ENCODE measurements at regions not wholly inside any gene's neighbourhood (a gene's known extent, or its start where the extent isn't known, plus 50 kb on each side); places are given as distances from the start of the nearest gene placed in this dataset.

GRCh38 chr22:48729499-48730171 lies 1098.0 kb downstream of the BRD1 start:
- Histone ChIP-seq H3K27ac (ENCODE audit: low read length) (no peak overlapping the region), H3K36me3 (ENCODE audit: low read depth, low read length) (no peaks in the 10 kb centered on the region), H3K9ac (ENCODE audit: low read length) (no peak overlapping the region), H3K27me3 (ENCODE audit: low read length) (no peaks in the 10 kb centered on the region), H3K4me2 (ENCODE audit: low read length) (no peak overlapping the region), H3K4me1 (ENCODE audit: insufficient read depth, low read length) (no peaks in the 10 kb centered on the region), H3F3A (ENCODE audit: low read length, unreplicated experiment) (no peaks in the 10 kb centered on the region), H3K9me2 (replicated peaks; ENCODE audit: low read length) (no peaks in the 10 kb centered on the region), H2AFZ (ENCODE audit: low read length) (no peak overlapping the region), H3K9me3 (ENCODE audit: low read length) (peaks cover 8% of the 10 kb centered on the region), H4K20me1 (ENCODE audit: low read length) (no peaks in the 10 kb centered on the region), H3K79me2 (ENCODE audit: low read length) (no peaks in the 10 kb centered on the region), H3K4me3 (ENCODE audit: low read length) (no peak overlapping the region)
- DNase-seq: no peak
- ChIA-PET POLR2A (ENCODE audit: unreplicated experiment) (no interaction called here), CTCF (no interaction called here)
- TF ChIP-seq EZH2phosphoT487 (IDR thresholded peaks at IDR 0.05; ENCODE audit: borderline replicate concordance, low read length): no peak
- TF ChIP-seq CTCF (conservative IDR thresholded peaks at IDR 0.05; ENCODE audit: low read depth, low read length): no peak
- no peak for TF ChIP-seq EZH2 (IDR thresholded peaks at IDR 0.05; ENCODE audit: low read length, unreplicated experiment)
- BruUV-seq (replicated peaks): no TSS peak
- no peak for ATAC-seq
- intact Hi-C loops (cut with micrococcal nuclease): no loop called here

- no TSS peak for BruUV-seq (replicated peaks)
- ChIA-PET POLR2A (ENCODE audit: unreplicated experiment) (no interaction called here), CTCF (no interaction called here)
- H3K36me3 ChIP-seq (ENCODE audit: low read depth, low read length): no peaks in the 10 kb centered on the region
- no peaks in the 10 kb centered on the region for H3K4me1 ChIP-seq (ENCODE audit: insufficient read depth, low read length)
- no peak overlapping the region for H2AFZ ChIP-seq (ENCODE audit: low read length)
- no peak overlapping the region for H3K4me2 ChIP-seq (ENCODE audit: low read length)
- DNase-seq (no peak), ATAC-seq (no peak)
- no peaks in the 10 kb centered on the region for H3K27me3 ChIP-seq (ENCODE audit: low read length)
- H3K9ac ChIP-seq (ENCODE audit: low read length): no peak overlapping the region
- no peaks in the 10 kb centered on the region for H3K9me2 ChIP-seq (replicated peaks; ENCODE audit: low read length)
- no peaks in the 10 kb centered on the region for H3F3A ChIP-seq (ENCODE audit: low read length, unreplicated experiment)
- no peaks in the 10 kb centered on the region for H3K79me2 ChIP-seq (ENCODE audit: low read length)
- H3K9me3 ChIP-seq (ENCODE audit: low read length): peaks cover 8% of the 10 kb centered on the region
- H3K27ac ChIP-seq (ENCODE audit: low read length): no peak overlapping the region
- intact Hi-C loops (cut with micrococcal nuclease): no loop called here
- H3K4me3 ChIP-seq (ENCODE audit: low read length): no peak overlapping the region
- TF ChIP-seq CTCF (conservative IDR thresholded peaks at IDR 0.05; ENCODE audit: low read depth, low read length): no peak
- TF ChIP-seq EZH2 (IDR thresholded peaks at IDR 0.05; ENCODE audit: low read length, unreplicated experiment): no peak
- TF ChIP-seq EZH2phosphoT487 (IDR thresholded peaks at IDR 0.05; ENCODE audit: borderline replicate concordance, low read length): no peak
- H4K20me1 ChIP-seq (ENCODE audit: low read length): no peaks in the 10 kb centered on the region
These were observed 1100.1 kb downstream of the BRD1 start for GRCh38 chr22:48727454-48728058.

- H3K9me3 ChIP-seq (ENCODE audit: low read length): peaks cover 8% of the 10 kb centered on the region
- H3K27me3 ChIP-seq (ENCODE audit: low read length): no peaks in the 10 kb centered on the region
These were observed 1102.8 kb downstream of the BRD1 start for GRCh38 chr22:48724899-48725298.

More at GRCh38 chr22:48724899-48725298, 1102.8 kb downstream of the BRD1 start:
- H3K79me2 ChIP-seq (ENCODE audit: low read length): no peaks in the 10 kb centered on the region
- no peak overlapping the region for H3K4me3 ChIP-seq (ENCODE audit: low read length)
- H4K20me1 ChIP-seq (ENCODE audit: low read length): no peaks in the 10 kb centered on the region
- TF ChIP-seq EZH2phosphoT487 (IDR thresholded peaks at IDR 0.05; ENCODE audit: borderline replicate concordance, low read length) (no peak), EZH2 (IDR thresholded peaks at IDR 0.05; ENCODE audit: low read length, unreplicated experiment) (no peak), CTCF (conservative IDR thresholded peaks at IDR 0.05; ENCODE audit: low read depth, low read length) (no peak)
- no peak overlapping the region for H2AFZ ChIP-seq (ENCODE audit: low read length)
- no peak for DNase-seq
- H3K9ac ChIP-seq (ENCODE audit: low read length): no peak overlapping the region
- no TSS peak for BruUV-seq (replicated peaks)
- no peak overlapping the region for H3K27ac ChIP-seq (ENCODE audit: low read length)
- POLR2A ChIA-PET (ENCODE audit: unreplicated experiment): no interaction called here
- intact Hi-C loops (cut with micrococcal nuclease): no loop called here
- no peaks in the 10 kb centered on the region for H3F3A ChIP-seq (ENCODE audit: low read length, unreplicated experiment)
- no peaks in the 10 kb centered on the region for H3K4me1 ChIP-seq (ENCODE audit: insufficient read depth, low read length)
- H3K4me2 ChIP-seq (ENCODE audit: low read length): no peak overlapping the region
- H3K36me3 ChIP-seq (ENCODE audit: low read depth, low read length): no peaks in the 10 kb centered on the region
- no peaks in the 10 kb centered on the region for H3K9me2 ChIP-seq (replicated peaks; ENCODE audit: low read length)
- CTCF ChIA-PET: no interaction called here
- ATAC-seq: no peak

Measured in PC-3 (cell line).